ENCODE measurements at regions not wholly inside any gene's neighbourhood (a gene's known extent, or its start where the extent isn't known, plus 50 kb on each side); places are given as distances from the start of the nearest gene placed in this dataset.

DNA sequence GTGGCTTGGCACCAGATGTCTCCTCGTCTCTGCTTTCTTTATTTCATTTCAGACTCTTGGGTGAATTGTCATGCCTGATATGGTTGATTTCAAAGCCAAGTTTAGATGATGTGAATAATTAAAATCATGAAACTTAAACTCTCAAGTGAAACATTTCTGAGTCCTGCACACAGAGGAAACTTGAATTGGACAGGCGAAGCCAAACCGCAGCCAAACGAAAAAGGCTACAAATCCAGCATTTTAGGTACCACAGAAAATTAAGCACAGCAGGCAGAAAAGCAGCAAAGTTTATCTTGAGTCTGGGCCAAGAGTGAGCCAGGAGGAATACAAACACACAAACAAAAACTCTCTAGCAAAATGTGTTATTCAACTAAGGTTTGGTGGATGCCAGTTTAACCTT, 659.8 kb upstream of the KLF4 start:
- Histone ChIP-seq H3K9ac (no peak overlapping the region), H3K27me3 (no peaks in the 10 kb centered on the region), H3K9me3 (replicated peaks in 1 of 11) (peaks cover 0 to 14% (median 0%) of the 10 kb centered on the region in 11 experiments; a peak in 5 of 22 replicates), H3K36me3 (no peaks in the 10 kb centered on the region), H3K4me2 (peak overlapping the region in 6 of 11 experiments; percentile 17 to 52 (median 36); a peak in 9 of 22 replicates), H3K4me3 (no peak overlapping the region), H3K4me1 (peaks cover 9 to 21% (median 11%) of the 10 kb centered on the region in 10 experiments; a peak in 18 of 20 replicates), H3K27ac (no peak overlapping the region), H4K20me1 (no peaks in the 10 kb centered on the region)
- no peak for TF ChIP-seq Cebpa-rat (IDR thresholded peaks at IDR 0.05)

DNA sequence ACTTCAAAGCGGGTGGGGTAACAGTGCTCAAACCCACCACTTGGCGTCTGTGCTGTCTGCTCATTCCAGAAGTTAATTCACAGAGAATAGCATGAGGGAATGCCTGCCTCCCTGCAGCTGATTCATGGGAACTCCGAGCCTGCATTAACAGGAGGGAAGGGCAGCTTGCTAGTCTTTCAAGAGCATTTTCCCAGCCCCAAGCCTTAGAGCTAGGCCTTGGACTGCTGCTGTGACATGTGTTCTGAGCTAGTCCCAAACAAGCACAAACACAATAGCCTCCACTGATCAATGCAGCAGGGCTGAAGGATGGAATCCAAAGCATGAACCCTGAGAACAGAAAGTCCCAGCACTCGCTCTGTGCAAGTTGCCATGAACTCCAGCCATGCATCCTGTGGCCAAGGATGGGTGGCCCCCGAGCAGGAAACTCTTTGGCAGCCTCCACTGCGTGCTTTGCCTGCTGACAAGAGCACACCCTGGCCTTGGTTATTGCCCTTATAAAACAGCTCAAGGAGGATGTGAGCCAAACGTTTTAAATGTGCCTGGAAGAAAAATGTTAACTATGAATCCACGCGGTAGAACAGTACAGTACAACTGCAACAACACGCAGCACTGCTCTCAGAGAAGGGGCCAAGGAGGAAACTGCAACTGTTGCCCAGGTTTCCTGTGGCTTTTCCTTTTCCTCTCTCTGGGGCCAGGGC, 653.1 kb upstream of the KLF4 start:
- H3K9ac ChIP-seq = 0 out of 22 replicates have a peak overlapping the region, but pooled peaks of 1 of the 11 experiments have one; percentile 33
- no peak overlapping the region for H3K27ac ChIP-seq
- H3K4me1 ChIP-seq = peaks cover 8 to 13% (median 12%) of the 10 kb centered on the region in 10 experiments; a peak in 18 of 20 replicates
- no peaks in the 10 kb centered on the region for H3K36me3 ChIP-seq
- H4K20me1 ChIP-seq = no peaks in the 10 kb centered on the region
- no peak for TF ChIP-seq Cebpa-rat (IDR thresholded peaks at IDR 0.05)
- H3K9me3 ChIP-seq (replicated peaks in 1 of 11) = peaks cover 0 to 14% (median 0%) of the 10 kb centered on the region in 11 experiments; a peak in 5 of 22 replicates
- H3K27me3 ChIP-seq = no peaks in the 10 kb centered on the region
- peak overlapping the region; percentile 25 to 70 (median 52) for H3K4me2 ChIP-seq
- H3K4me3 ChIP-seq = no peak overlapping the region

DNA sequence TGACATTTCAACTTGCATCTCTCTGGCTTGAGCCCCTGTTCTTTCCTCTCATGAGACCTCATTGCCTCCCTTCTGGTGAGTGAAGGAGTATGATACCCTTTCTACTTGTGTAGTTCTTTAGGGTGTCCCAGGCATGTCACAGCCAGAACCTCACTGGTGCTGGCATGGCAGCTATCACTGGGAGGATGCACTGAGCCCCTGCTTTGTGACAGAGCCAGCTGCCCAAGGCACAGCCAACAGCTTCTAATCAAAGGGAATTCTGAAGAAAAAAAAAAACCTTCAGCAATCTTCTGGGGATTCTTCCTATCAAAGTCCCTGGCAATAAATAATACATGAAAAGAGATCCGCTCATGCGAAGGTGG, 652.6 kb upstream of the KLF4 start:
- H3K27me3 ChIP-seq = no peaks in the 10 kb centered on the region
- no peaks in the 10 kb centered on the region for H4K20me1 ChIP-seq
- no peak overlapping the region for H3K27ac ChIP-seq
- H3K4me2 ChIP-seq = peak overlapping the region in 9 of 11 experiments; percentile 42 to 70 (median 57); a peak in 14 of 22 replicates
- no peak overlapping the region for H3K4me3 ChIP-seq
- peaks cover 0 to 14% (median 0%) of the 10 kb centered on the region in 11 experiments; a peak in 5 of 22 replicates for H3K9me3 ChIP-seq (replicated peaks in 1 of 11)
- no peak overlapping the region for H3K9ac ChIP-seq
- no peaks in the 10 kb centered on the region for H3K36me3 ChIP-seq
- H3K4me1 ChIP-seq = peaks cover 8 to 13% (median 12%) of the 10 kb centered on the region in 10 experiments; a peak in 18 of 20 replicates
- TF ChIP-seq Cebpa-rat (IDR thresholded peaks at IDR 0.05) = no peak

DNA sequence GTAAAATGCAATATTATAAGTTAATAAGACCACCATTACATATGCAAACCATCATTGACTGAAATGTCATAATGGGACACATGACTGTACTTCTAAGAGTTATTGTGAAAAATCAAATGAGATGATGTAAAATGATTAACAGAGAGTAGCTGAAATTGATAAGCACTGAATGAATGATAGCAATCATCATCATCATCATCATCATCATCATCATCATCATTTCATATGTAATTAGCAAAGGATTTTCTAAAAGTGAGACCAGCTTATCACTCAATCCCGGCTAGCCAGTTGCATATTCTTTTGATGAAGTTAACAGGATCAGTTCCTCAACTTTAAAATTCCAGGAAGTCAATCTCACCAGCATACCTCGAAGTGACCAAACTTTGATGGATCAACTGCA, 650.3 kb upstream of the KLF4 start:
- Histone ChIP-seq H3K4me1 (peaks cover 8 to 13% (median 12%) of the 10 kb centered on the region in 10 experiments; a peak in 18 of 20 replicates), H4K20me1 (no peaks in the 10 kb centered on the region), H3K4me3 (no peak overlapping the region), H3K27me3 (no peaks in the 10 kb centered on the region), H3K36me3 (no peaks in the 10 kb centered on the region), H3K9ac (no peak overlapping the region), H3K9me3 (replicated peaks in 1 of 11) (no peaks in the 10 kb centered on the region), H3K4me2 (no peak overlapping the region), H3K27ac (no peak overlapping the region)
- TF ChIP-seq Cebpa-rat (IDR thresholded peaks at IDR 0.05) = no peak

DNA sequence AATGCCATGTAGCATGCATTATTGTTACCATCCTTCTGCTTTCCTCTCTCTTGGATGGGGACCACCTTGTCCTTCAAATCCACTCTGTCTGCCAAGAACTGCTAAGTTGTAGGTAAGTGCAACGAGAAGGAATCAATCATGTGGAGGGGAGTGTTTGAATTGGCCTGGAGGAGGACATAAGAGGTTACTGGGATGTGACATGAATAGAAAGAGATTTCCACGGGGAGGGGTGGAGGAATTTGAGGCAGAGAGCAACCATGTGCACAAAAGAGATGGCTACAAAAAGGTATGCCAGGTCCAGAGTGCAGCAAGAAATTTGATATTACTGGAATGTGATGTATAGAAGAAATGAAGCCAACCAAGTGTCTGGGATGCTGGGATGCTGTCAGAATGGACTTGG, 648.9 kb upstream of the KLF4 start:
- no peaks in the 10 kb centered on the region for H3K9me3 ChIP-seq (replicated peaks in 1 of 11)
- H3K9ac ChIP-seq = no peak overlapping the region
- H3K27me3 ChIP-seq = no peaks in the 10 kb centered on the region
- peaks cover 8 to 13% (median 12%) of the 10 kb centered on the region in 10 experiments; a peak in 18 of 20 replicates for H3K4me1 ChIP-seq
- no peak overlapping the region for H3K27ac ChIP-seq
- H3K36me3 ChIP-seq = no peaks in the 10 kb centered on the region
- no peak for TF ChIP-seq Cebpa-rat (IDR thresholded peaks at IDR 0.05)
- H4K20me1 ChIP-seq = no peaks in the 10 kb centered on the region
- H3K4me2 ChIP-seq = no peak overlapping the region
- H3K4me3 ChIP-seq = no peak overlapping the region

DNA sequence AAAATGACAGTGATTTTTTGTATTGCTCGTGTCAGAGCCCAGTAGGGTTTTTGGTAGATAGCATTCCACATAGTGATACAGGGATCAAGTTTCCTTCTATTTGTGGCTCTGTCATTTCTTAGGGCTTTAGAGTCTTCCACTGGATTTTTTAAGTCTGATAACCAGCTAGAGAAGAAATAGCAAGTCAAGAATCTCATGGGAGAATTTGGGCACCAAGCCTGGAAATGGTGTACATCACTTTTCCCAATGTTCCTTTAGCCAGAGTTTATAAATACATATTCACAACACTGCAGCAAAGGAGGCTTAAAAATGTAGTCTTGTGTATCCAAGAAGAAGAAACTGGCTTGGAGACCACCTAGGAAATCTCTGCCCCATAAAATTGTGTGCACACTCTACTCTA, 647.1 kb upstream of the KLF4 start:
- no peaks in the 10 kb centered on the region for H4K20me1 ChIP-seq
- no peak for TF ChIP-seq Cebpa-rat (IDR thresholded peaks at IDR 0.05)
- no peaks in the 10 kb centered on the region for H3K4me1 ChIP-seq
- no peak overlapping the region for H3K4me3 ChIP-seq
- H3K9ac ChIP-seq = no peak overlapping the region
- H3K9me3 ChIP-seq (replicated peaks in 1 of 11) = no peaks in the 10 kb centered on the region
- no peak overlapping the region for H3K4me2 ChIP-seq
- H3K27me3 ChIP-seq = no peaks in the 10 kb centered on the region
- H3K27ac ChIP-seq = no peak overlapping the region
- H3K36me3 ChIP-seq = no peaks in the 10 kb centered on the region

DNA sequence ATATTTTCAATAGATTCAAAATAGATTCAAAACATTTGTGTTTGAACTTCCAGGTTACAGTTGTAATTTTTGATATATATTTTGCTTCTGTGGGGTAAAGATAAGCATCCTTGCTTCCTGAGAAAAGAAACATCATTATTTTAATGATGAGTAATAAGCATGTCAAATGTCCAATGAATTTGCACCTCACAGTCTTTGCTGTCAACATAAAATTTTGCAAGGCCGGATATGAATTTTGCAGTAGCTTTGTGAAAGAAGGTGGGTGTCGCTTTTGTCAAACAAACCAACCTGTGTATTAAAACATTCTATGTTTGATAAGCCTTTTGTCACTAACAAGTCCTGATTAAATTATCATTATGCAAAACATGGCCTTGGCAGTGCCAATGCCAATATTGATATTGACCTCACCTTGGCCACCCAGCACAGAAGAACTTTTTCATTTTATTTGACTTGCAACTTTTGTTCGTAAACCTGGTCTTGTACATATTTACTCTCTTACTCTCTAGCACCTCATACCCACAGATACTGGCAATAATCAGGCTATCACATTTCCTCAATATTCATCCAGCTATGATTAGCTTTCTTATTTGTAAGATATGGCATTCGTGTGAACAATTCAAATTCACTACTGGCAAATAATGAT, 645.0 kb upstream of the KLF4 start:
- H3K4me2 ChIP-seq = no peak overlapping the region
- H3K27me3 ChIP-seq = no peaks in the 10 kb centered on the region
- H3K9me3 ChIP-seq (replicated peaks in 1 of 11) = no peaks in the 10 kb centered on the region
- H4K20me1 ChIP-seq = no peaks in the 10 kb centered on the region
- H3K36me3 ChIP-seq = no peaks in the 10 kb centered on the region
- no peak for TF ChIP-seq Cebpa-rat (IDR thresholded peaks at IDR 0.05)
- no peak overlapping the region for H3K9ac ChIP-seq
- no peaks in the 10 kb centered on the region for H3K4me1 ChIP-seq
- H3K4me3 ChIP-seq = no peak overlapping the region
- H3K27ac ChIP-seq = no peak overlapping the region

DNA sequence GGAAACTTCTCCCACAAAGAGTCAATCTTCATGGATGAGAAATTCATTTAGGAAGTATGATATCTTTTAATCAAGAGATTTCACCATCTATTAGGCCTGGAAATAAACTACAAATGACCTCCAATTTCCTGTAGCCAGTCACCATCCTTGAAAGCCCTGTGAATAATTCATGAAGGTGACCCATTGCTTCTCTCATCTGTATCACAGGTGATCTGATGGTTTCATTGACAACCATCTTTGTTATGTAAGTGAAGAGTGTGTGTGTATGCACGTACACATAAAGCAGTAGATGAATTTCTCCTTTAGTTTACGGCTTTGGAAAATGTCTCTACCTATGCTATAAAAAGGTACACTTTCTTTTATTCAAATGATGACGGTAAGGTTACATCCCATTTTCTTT, 644.1 kb upstream of the KLF4 start:
- Histone ChIP-seq H3K4me3 (no peak overlapping the region), H3K4me2 (no peak overlapping the region), H3K9me3 (replicated peaks in 1 of 11) (no peaks in the 10 kb centered on the region), H3K36me3 (no peaks in the 10 kb centered on the region), H4K20me1 (no peaks in the 10 kb centered on the region), H3K4me1 (no peaks in the 10 kb centered on the region), H3K9ac (no peak overlapping the region), H3K27me3 (no peaks in the 10 kb centered on the region), H3K27ac (no peak overlapping the region)
- no peak for TF ChIP-seq Cebpa-rat (IDR thresholded peaks at IDR 0.05)

DNA sequence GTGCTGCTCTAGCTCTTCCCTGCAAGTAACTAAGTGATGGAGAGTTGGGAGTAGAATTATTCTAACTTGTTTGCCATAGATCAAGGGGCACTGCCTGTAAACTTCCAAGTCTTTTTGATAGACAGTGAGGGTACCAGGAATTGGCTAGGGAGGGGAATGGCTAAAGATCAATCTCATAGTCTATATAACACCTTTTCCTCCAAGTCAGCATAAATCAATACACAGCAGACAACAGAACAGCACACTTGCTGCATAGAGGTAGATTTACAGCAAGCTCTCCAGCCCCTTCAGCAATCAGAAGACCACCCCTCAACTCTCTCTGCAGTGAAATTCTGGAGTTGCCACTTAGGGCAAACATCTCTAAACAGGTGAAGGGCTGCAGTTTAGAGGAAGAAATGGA, 643.5 kb upstream of the KLF4 start:
- no peak overlapping the region for H3K4me3 ChIP-seq
- H3K4me2 ChIP-seq = no peak overlapping the region
- no peaks in the 10 kb centered on the region for H3K9me3 ChIP-seq (replicated peaks in 1 of 11)
- H3K27ac ChIP-seq = no peak overlapping the region
- H3K27me3 ChIP-seq = no peaks in the 10 kb centered on the region
- H3K36me3 ChIP-seq = no peaks in the 10 kb centered on the region
- no peaks in the 10 kb centered on the region for H4K20me1 ChIP-seq
- no peaks in the 10 kb centered on the region for H3K4me1 ChIP-seq
- TF ChIP-seq Cebpa-rat (IDR thresholded peaks at IDR 0.05) = no peak
- H3K9ac ChIP-seq = no peak overlapping the region

DNA sequence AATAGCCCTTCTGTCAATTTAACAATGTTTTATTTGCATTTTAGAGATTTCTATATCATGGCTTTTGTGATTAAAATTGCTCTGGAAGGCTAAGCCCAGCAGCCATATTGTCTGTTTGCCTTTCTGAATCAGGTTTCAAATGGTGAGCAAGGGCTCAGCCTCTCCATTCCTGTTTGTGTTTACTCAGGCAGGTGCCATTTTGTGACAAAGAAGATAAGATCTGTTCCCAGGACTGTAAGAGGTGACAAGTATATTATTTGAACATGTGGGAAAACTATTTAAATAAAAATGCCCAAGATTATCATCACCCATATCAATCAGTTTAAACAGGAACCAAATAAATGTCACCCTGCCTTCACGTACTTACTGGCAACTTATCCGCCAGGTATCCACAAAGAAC, 641.3 kb upstream of the KLF4 start:
- H3K4me2 ChIP-seq = no peak overlapping the region
- no peak overlapping the region for H3K27ac ChIP-seq
- no peaks in the 10 kb centered on the region for H3K36me3 ChIP-seq
- H3K27me3 ChIP-seq = no peaks in the 10 kb centered on the region
- no peak overlapping the region for H3K4me3 ChIP-seq
- no peaks in the 10 kb centered on the region for H3K4me1 ChIP-seq
- H4K20me1 ChIP-seq = no peaks in the 10 kb centered on the region
- no peaks in the 10 kb centered on the region for H3K9me3 ChIP-seq (replicated peaks in 1 of 11)
- TF ChIP-seq Cebpa-rat (IDR thresholded peaks at IDR 0.05) = no peak
- H3K9ac ChIP-seq = no peak overlapping the region

All from BLaER1 treated with 17β-estradiol and CSF1 and Interleukin-3, amounts not matched to agents 10 nM and 100 nM (cell line).